ENCODE measurements at regions not wholly inside any gene's neighbourhood (a gene's known extent, or its start where the extent isn't known, plus 50 kb on each side); places are given as distances from the start of the nearest gene placed in this dataset.

- Histone ChIP-seq H3K9ac (replicated peaks; ENCODE audit: extremely low read depth, insufficient read depth, low read length) (no peak overlapping the region), H3K27ac (ENCODE audit: insufficient read depth, low read depth, low read length) (no peak overlapping the region), H3K4me2 (ENCODE audit: insufficient read depth, low read length) (no peak overlapping the region), H2AFZ (ENCODE audit: low read depth, low read length) (no peak overlapping the region), H3K9me3 (replicated peaks; ENCODE audit: control insufficient read depth, insufficient read depth, low read length) (no peaks in the 10 kb centered on the region), H3K36me3 (ENCODE audit: control insufficient read depth in 2 of 2, extremely low read depth in 1 of 2, insufficient read depth in 2 of 2, low read length in 2 of 2) (no peaks in the 10 kb centered on the region), H3K4me3 (replicated peaks in 1 of 3; ENCODE audit: insufficient read depth in 1 of 3, low read depth in 1 of 3, low read length in 3 of 3) (no peak overlapping the region), H3K27me3 (ENCODE audit: control insufficient read depth in 2 of 2, insufficient read depth in 2 of 2, low read length in 2 of 2) (no peaks in the 10 kb centered on the region), H4K20me1 (replicated peaks; ENCODE audit: control insufficient read depth, extremely low read depth, insufficient read depth, low read length) (no peaks in the 10 kb centered on the region), H3K4me1 (ENCODE audit: control insufficient read depth, extremely low read depth, insufficient read depth, low read length) (no peaks in the 10 kb centered on the region), H3K9me1 (replicated peaks; ENCODE audit: control insufficient read depth, extremely low read depth, insufficient read depth, low read length) (no peaks in the 10 kb centered on the region), H3K79me2 (ENCODE audit: control insufficient read depth, insufficient read depth, low read length) (no peaks in the 10 kb centered on the region)
- FAIRE-seq (no peak), DNase-seq (ENCODE audit: low read depth, low spot score) (no peak)
- dilution Hi-C loops (cut with MboI; ENCODE audit: extremely low pct_ligation_motif_present, low sequenced_read_pairs), result no loop called here
- intact Hi-C loops (cut with micrococcal nuclease), result no loop called here
- ChIA-PET POLR2A (no interaction called here), CTCF (no interaction called here)
- TF ChIP-seq POLR2A (IDR thresholded peaks at IDR 0.05; ENCODE audit: low read depth, low read length) (no peak), FOS (IDR thresholded peaks at IDR 0.05; ENCODE audit: borderline replicate concordance, insufficient read depth, low read length) (no peak)
- BruUV-seq (replicated peaks), result no TSS peak
Measured at GRCh38 chr3:28103861-28104260, 137.6 kb upstream of the CMC1 start.

GRCh38 chr3:28104896-28105534 is 136.4 kb upstream of the CMC1 start:
- TF ChIP-seq POLR2A (IDR thresholded peaks at IDR 0.05; ENCODE audit: low read depth, low read length) (no peak), MAX (IDR thresholded peaks at IDR 0.05; ENCODE audit: insufficient read depth, insufficient read length) (no peak), JUN (IDR thresholded peaks at IDR 0.05; ENCODE audit: borderline replicate concordance, insufficient read depth, insufficient read length, low read depth) (no peak), EZH2 (IDR thresholded peaks at IDR 0.05; ENCODE audit: borderline replicate concordance, low read depth, low read length, severe bottlenecking) (no peak), GATA2 (IDR thresholded peaks at IDR 0.05; ENCODE audit: insufficient read depth, insufficient read length, low read depth, low read length) (no peak), CTCF (IDR thresholded peaks at IDR 0.05; ENCODE audit: extremely low read depth in 1 of 2, insufficient read depth in 1 of 2, low read depth in 1 of 2, low read length in 2 of 2) (no peak), FOS (IDR thresholded peaks at IDR 0.05; ENCODE audit: borderline replicate concordance, insufficient read depth, low read length) (no peak), POLR2AphosphoS5 (IDR thresholded peaks at IDR 0.05; ENCODE audit: insufficient read depth, low read depth, low read length) (no peak), MYC (IDR thresholded peaks at IDR 0.05; ENCODE audit: low read depth, low read length) (no peak)
- Histone ChIP-seq H3K36me3 (ENCODE audit: control insufficient read depth in 2 of 2, extremely low read depth in 1 of 2, insufficient read depth in 2 of 2, low read length in 2 of 2) (no peaks in the 10 kb centered on the region), H3K4me3 (replicated peaks in 1 of 3; ENCODE audit: insufficient read depth in 1 of 3, low read depth in 1 of 3, low read length in 3 of 3) (no peak overlapping the region), H3K9me1 (replicated peaks; ENCODE audit: control insufficient read depth, extremely low read depth, insufficient read depth, low read length) (no peaks in the 10 kb centered on the region), H2AFZ (ENCODE audit: low read depth, low read length) (no peak overlapping the region), H3K9ac (replicated peaks; ENCODE audit: extremely low read depth, insufficient read depth, low read length) (no peak overlapping the region), H3K9me3 (replicated peaks; ENCODE audit: control insufficient read depth, insufficient read depth, low read length) (no peaks in the 10 kb centered on the region), H3K27me3 (ENCODE audit: control insufficient read depth in 2 of 2, insufficient read depth in 2 of 2, low read length in 2 of 2) (no peaks in the 10 kb centered on the region), H3K4me1 (ENCODE audit: control insufficient read depth, extremely low read depth, insufficient read depth, low read length) (no peaks in the 10 kb centered on the region), H3K27ac (ENCODE audit: insufficient read depth, low read depth, low read length) (no peak overlapping the region), H4K20me1 (replicated peaks; ENCODE audit: control insufficient read depth, extremely low read depth, insufficient read depth, low read length) (no peaks in the 10 kb centered on the region), H3K4me2 (ENCODE audit: insufficient read depth, low read length) (no peak overlapping the region), H3K79me2 (ENCODE audit: control insufficient read depth, insufficient read depth, low read length) (no peaks in the 10 kb centered on the region)
- FAIRE-seq (no peak), DNase-seq (ENCODE audit: low read depth, low spot score) (no peak)
- POLR2A ChIA-PET, result no interaction called here
- CTCF ChIA-PET, result no interaction called here
- intact Hi-C loops (cut with micrococcal nuclease), result no loop called here
- BruUV-seq (replicated peaks), result no TSS peak
- dilution Hi-C loops (cut with MboI; ENCODE audit: extremely low pct_ligation_motif_present, low sequenced_read_pairs), result no loop called here
